ENCODE measurements at regions not wholly inside any gene's neighbourhood (a gene's known extent, or its start where the extent isn't known, plus 50 kb on each side); places are given as distances from the start of the nearest gene placed in this dataset.

DNA sequence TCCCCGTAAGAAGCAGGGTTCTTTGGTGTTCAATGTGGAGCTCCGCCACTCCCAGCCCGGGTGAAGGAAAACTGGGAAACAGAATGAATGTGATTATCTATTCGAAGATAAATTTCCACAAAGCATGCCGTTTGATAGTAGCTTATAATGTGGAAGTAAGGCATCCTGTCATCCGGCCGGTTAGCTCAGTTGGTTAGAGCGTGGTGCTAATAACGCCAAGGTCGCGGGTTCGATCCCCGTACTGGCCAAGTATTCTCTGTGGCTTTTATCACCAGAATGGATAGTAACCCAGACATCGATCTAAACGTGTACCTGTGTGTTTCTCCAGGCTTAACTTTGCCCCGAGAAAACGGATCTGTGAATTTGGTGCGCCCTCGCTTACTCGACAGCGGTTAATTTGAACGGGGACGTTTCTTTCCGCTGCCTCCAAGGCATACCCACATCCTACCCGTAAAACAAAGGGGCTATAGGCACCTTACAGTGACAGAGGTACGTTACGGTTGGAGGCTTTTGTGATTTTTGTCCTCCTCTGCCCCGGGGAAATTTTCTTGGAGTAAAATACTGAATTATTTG is 215.2 kb upstream of the ZNF184 start (continued):
- TF ChIP-seq SNAPC4 (CRISPR knock-in tag; IDR thresholded peaks at IDR 0.05) (peak; percentile 42; the same call in 1 of the 2 replicates), U2AF1 (optimal IDR thresholded peaks at IDR 0.05; ENCODE audit: low read depth, low read length) (peak; percentile 64), SRSF9 (IDR thresholded peaks at IDR 0.05; ENCODE audit: borderline replicate concordance, insufficient read depth, low read depth, low read length, poor library complexity, severe bottlenecking) (no peak), ZNF138 (CRISPR knock-in tag; IDR thresholded peaks at IDR 0.05; ENCODE audit: low read depth) (no peak), ZSCAN9 (CRISPR knock-in tag; IDR thresholded peaks at IDR 0.05; ENCODE audit: borderline replicate concordance) (peak; percentile 88), ZNF343 (CRISPR knock-in tag; IDR thresholded peaks at IDR 0.05) (0 out of 2 replicates have a peak, but pooled peaks have one; percentile 52), ZNF747 (CRISPR knock-in tag; IDR thresholded peaks at IDR 0.05; ENCODE audit: borderline replicate concordance) (peak; percentile 94), ZNF263 (CRISPR knock-in tag; IDR thresholded peaks at IDR 0.05) (0 out of 2 replicates have a peak, but pooled peaks have one; percentile 17), ETV5 (CRISPR knock-in tag; IDR thresholded peaks at IDR 0.05; ENCODE audit: borderline replicate concordance) (peak; percentile 73), PHF5A (CRISPR knock-in tag; IDR thresholded peaks at IDR 0.05; ENCODE audit: low read depth, unreplicated experiment) (peak; percentile 90), TBX3 (IDR thresholded peaks at IDR 0.05; ENCODE audit: borderline replicate concordance) (no peak; the same call in 1 of the 2 replicates), ZMAT3 (CRISPR knock-in tag; conservative IDR thresholded peaks at IDR 0.05) (peak; percentile 90), NFIC (IDR thresholded peaks at IDR 0.05; ENCODE audit: low read length) (peak; percentile 83), ZNF280D (CRISPR knock-in tag; IDR thresholded peaks at IDR 0.05) (peak; percentile 81), ASH2L (IDR thresholded peaks at IDR 0.05; ENCODE audit: insufficient read length, low read depth, low read length) (peak; percentile 49)
- TF ChIP-seq, protein P1, sequence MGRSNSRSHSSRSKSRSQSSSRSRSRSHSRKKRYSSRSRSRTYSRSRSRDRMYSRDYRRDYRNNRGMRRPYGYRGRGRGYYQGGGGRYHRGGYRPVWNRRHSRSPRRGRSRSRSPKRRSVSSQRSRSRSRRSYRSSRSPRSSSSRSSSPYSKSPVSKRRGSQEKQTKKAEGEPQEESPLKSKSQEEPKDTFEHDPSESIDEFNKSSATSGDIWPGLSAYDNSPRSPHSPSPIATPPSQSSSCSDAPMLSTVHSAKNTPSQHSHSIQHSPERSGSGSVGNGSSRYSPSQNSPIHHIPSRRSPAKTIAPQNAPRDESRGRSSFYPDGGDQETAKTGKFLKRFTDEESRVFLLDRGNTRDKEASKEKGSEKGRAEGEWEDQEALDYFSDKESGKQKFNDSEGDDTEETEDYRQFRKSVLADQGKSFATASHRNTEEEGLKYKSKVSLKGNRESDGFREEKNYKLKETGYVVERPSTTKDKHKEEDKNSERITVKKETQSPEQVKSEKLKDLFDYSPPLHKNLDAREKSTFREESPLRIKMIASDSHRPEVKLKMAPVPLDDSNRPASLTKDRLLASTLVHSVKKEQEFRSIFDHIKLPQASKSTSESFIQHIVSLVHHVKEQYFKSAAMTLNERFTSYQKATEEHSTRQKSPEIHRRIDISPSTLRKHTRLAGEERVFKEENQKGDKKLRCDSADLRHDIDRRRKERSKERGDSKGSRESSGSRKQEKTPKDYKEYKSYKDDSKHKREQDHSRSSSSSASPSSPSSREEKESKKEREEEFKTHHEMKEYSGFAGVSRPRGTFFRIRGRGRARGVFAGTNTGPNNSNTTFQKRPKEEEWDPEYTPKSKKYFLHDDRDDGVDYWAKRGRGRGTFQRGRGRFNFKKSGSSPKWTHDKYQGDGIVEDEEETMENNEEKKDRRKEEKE (IDR thresholded peaks at IDR 0.05): no peak
- TF ChIP-seq, protein P2, sequence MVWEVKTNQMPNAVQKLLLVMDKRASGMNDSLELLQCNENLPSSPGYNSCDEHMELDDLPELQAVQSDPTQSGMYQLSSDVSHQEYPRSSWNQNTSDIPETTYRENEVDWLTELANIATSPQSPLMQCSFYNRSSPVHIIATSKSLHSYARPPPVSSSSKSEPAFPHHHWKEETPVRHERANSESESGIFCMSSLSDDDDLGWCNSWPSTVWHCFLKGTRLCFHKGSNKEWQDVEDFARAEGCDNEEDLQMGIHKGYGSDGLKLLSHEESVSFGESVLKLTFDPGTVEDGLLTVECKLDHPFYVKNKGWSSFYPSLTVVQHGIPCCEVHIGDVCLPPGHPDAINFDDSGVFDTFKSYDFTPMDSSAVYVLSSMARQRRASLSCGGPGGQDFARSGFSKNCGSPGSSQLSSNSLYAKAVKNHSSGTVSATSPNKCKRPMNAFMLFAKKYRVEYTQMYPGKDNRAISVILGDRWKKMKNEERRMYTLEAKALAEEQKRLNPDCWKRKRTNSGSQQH (CRISPR knock-in tag; IDR thresholded peaks at IDR 0.05; ENCODE audit: low read depth): peak; percentile 65; the same call in 1 of the 2 replicates

Measured in HepG2 (cell line).